ENCODE measurements at regions not wholly inside any gene's neighbourhood (a gene's known extent, or its start where the extent isn't known, plus 50 kb on each side); places are given as distances from the start of the nearest gene placed in this dataset.

DNA sequence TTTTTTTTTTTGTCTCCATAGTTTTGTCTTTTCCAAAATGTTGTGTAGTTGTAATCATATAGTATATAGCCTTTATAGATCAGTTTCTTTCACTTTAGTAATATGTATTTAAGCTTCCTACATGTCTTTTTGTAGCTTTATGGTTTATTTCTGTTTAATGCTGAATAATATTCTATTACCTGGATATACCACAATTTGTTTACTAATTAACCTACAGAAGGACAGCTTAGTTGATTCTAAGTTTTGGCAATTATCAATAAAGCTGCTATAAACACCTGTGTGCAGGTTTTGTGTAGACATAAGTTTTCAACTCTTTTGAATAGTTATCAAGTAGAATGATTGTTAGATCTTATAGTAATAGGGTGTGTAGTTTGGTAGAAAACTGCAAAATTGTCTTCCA is 130.3 kb upstream of the CARD18 start:
- TF ChIP-seq EZH2 (IDR thresholded peaks at IDR 0.05; ENCODE audit: low read depth) (no peak), CTCF (conservative IDR thresholded peaks at IDR 0.05) (no peak)

All from PC-9 (cell line).